GM19463 (cell line): ENCODE measurements at regions not wholly inside any gene's neighbourhood (a gene's known extent, or its start where the extent isn't known, plus 50 kb on each side); places are given as distances from the start of the nearest gene placed in this dataset.
"Not testable (repeated sequence)": the region's sequence is repeated elsewhere in the genome, so short reads cannot be mapped to it uniquely, and the experiment has no call there.

Source experiments
- ATAC-seq: cut with Tn5 transposase; IDR thresholded peaks from one replicate; pipeline ENCODE4 v1.9.1; 2021; ENCODE audit warnings: mild to moderate bottlenecking, moderate library complexity; ENCODE audit not compliant: unreplicated experiment

GRCh38 chr5:12217039-12217438, 312.8 kb upstream of the CTNND2 start:
- ATAC-seq = no peak

- no peak for ATAC-seq
Observed at GRCh38 chr5:12214267-12215015, 310.2 kb upstream of the CTNND2 start.

- no peak for ATAC-seq
Observed at GRCh38 chr5:12208366-12209100, 304.3 kb upstream of the CTNND2 start.

GRCh38 chr5:12204761-12205160, 300.5 kb upstream of the CTNND2 start:
- no peak for ATAC-seq

GRCh38 chr5:12193536-12193935, 289.3 kb upstream of the CTNND2 start:
- ATAC-seq = no peak

GRCh38 chr5:12183003-12183402, 278.8 kb upstream of the CTNND2 start:
- ATAC-seq = no peak

GRCh38 chr5:12177851-12178250, 273.6 kb upstream of the CTNND2 start:
- no peak for ATAC-seq

GRCh38 chr5:12177225-12177624, 273.0 kb upstream of the CTNND2 start:
- ATAC-seq = no peak

GRCh38 chr5:12175914-12176585, 271.8 kb upstream of the CTNND2 start:
- ATAC-seq = no peak

GRCh38 chr5:12174734-12175133, 270.5 kb upstream of the CTNND2 start:
- ATAC-seq = no peak

GRCh38 chr5:12169536-12169935, 265.3 kb upstream of the CTNND2 start:
- no peak for ATAC-seq

GRCh38 chr5:12162863-12163262, 258.6 kb upstream of the CTNND2 start:
- ATAC-seq = no peak

- ATAC-seq = no peak
Observed at GRCh38 chr5:12147513-12147912, 243.3 kb upstream of the CTNND2 start.

- ATAC-seq = no peak
Observed at GRCh38 chr5:12141496-12141895, 237.2 kb upstream of the CTNND2 start.

- no peak for ATAC-seq
Observed at GRCh38 chr5:12133520-12133919, 229.3 kb upstream of the CTNND2 start.

GRCh38 chr5:12131020-12131419, 226.8 kb upstream of the CTNND2 start:
- ATAC-seq = not testable (repeated sequence)

GRCh38 chr5:12125895-12126294, 221.6 kb upstream of the CTNND2 start:
- ATAC-seq = no peak

- no peak for ATAC-seq
Observed at GRCh38 chr5:12119657-12120056, 215.4 kb upstream of the CTNND2 start.

GRCh38 chr5:12114075-12114474, 209.8 kb upstream of the CTNND2 start:
- ATAC-seq = no peak

GRCh38 chr5:12113062-12113461, 208.8 kb upstream of the CTNND2 start:
- no peak for ATAC-seq

GRCh38 chr5:12111261-12111660, 207.0 kb upstream of the CTNND2 start:
- ATAC-seq = no peak

- ATAC-seq = no peak
Observed at GRCh38 chr5:12110629-12111028, 206.4 kb upstream of the CTNND2 start.
